ENCODE measurements at regions not wholly inside any gene's neighbourhood (a gene's known extent, or its start where the extent isn't known, plus 50 kb on each side); places are given as distances from the start of the nearest gene placed in this dataset.

GRCh38 chr4:13143222-13144070 lies 340.7 kb downstream of the RAB28 start:
- Histone ChIP-seq H3K27ac (no peak overlapping the region), H3K4me3 (ENCODE audit: low read depth, low read length) (no peak overlapping the region), H3K9me3 (ENCODE audit: severe bottlenecking) (no peaks in the 10 kb centered on the region), H3K27me3 (ENCODE audit: insufficient read depth, low read depth, severe bottlenecking) (no peaks in the 10 kb centered on the region), H3K36me3 (no peaks in the 10 kb centered on the region)
- no peak for DNase-seq
- TF ChIP-seq CTCF (IDR thresholded peaks at IDR 0.05; ENCODE audit: low read depth, low read length): no peak

GRCh38 chr4:13142726-13143125 lies 341.4 kb downstream of the RAB28 start:
- no peaks in the 10 kb centered on the region for H3K9me3 ChIP-seq (ENCODE audit: severe bottlenecking)
- no peaks in the 10 kb centered on the region for H3K36me3 ChIP-seq
- no peaks in the 10 kb centered on the region for H3K27me3 ChIP-seq (ENCODE audit: insufficient read depth, low read depth, severe bottlenecking)
- H3K27ac ChIP-seq: no peak overlapping the region
- TF ChIP-seq CTCF (IDR thresholded peaks at IDR 0.05; ENCODE audit: low read depth, low read length): no peak
- no peak for DNase-seq
- no peak overlapping the region for H3K4me3 ChIP-seq (ENCODE audit: low read depth, low read length)

- Histone ChIP-seq H3K27me3 (ENCODE audit: insufficient read depth, low read depth, severe bottlenecking) (no peaks in the 10 kb centered on the region), H3K9me3 (ENCODE audit: severe bottlenecking) (no peaks in the 10 kb centered on the region), H3K4me3 (ENCODE audit: low read depth, low read length) (no peak overlapping the region), H3K36me3 (no peaks in the 10 kb centered on the region), H3K27ac (no peak overlapping the region)
- DNase-seq: no peak
- no peak for TF ChIP-seq CTCF (IDR thresholded peaks at IDR 0.05; ENCODE audit: low read depth, low read length)
Observed at GRCh38 chr4:13142191-13142590, 341.9 kb downstream of the RAB28 start.

GRCh38 chr4:13137390-13137789 lies 346.8 kb downstream of the RAB28 start:
- no peaks in the 10 kb centered on the region for H3K36me3 ChIP-seq
- no peak for TF ChIP-seq CTCF (IDR thresholded peaks at IDR 0.05; ENCODE audit: low read depth, low read length)
- no peak overlapping the region for H3K4me3 ChIP-seq (ENCODE audit: low read depth, low read length)
- DNase-seq: no peak
- H3K27ac ChIP-seq: no peak overlapping the region
- H3K9me3 ChIP-seq (ENCODE audit: severe bottlenecking): no peaks in the 10 kb centered on the region
- H3K27me3 ChIP-seq (ENCODE audit: insufficient read depth, low read depth, severe bottlenecking): no peaks in the 10 kb centered on the region

- DNase-seq: no peak
- no peaks in the 10 kb centered on the region for H3K9me3 ChIP-seq (ENCODE audit: severe bottlenecking)
- no peaks in the 10 kb centered on the region for H3K36me3 ChIP-seq
Observed at GRCh38 chr4:13133700-13134099, 350.4 kb downstream of the RAB28 start.

More at GRCh38 chr4:13133700-13134099, 350.4 kb downstream of the RAB28 start:
- Histone ChIP-seq H3K27me3 (ENCODE audit: insufficient read depth, low read depth, severe bottlenecking) (no peaks in the 10 kb centered on the region), H3K27ac (no peak overlapping the region), H3K4me3 (ENCODE audit: low read depth, low read length) (no peak overlapping the region)
- TF ChIP-seq CTCF (IDR thresholded peaks at IDR 0.05; ENCODE audit: low read depth, low read length): no peak
